NCI-H82 (cell line): ENCODE measurements at regions not wholly inside any gene's neighbourhood (a gene's known extent, or its start where the extent isn't known, plus 50 kb on each side); places are given as distances from the start of the nearest gene placed in this dataset.
"Not testable (repeated sequence)": the region's sequence is repeated elsewhere in the genome, so short reads cannot be mapped to it uniquely, and the experiment has no call there.

Experiments
- DNase-seq: peaks from one replicate; lab custom pipeline; 2025; lab: John Stamatoyannopoulos, UW

DNA sequence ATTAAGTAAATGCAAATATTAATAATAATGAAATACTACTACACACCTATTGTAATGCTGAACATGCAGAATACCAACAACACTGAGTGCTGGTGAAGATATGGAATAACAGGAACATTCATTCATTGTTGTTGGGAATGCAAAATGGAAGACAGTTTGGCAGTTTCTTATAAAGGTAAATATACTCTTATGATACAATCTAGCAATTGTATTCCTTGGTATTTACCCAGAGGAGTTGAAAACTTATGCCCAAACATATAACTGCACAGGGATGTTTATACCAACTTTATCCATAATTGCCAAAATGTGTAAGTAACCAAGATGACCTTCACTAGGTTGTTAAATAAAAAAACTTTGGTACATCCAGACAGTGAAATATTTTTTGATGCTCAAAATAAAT, 636.8 kb downstream of the PRR16 start:
- DNase-seq: no peak

DNA sequence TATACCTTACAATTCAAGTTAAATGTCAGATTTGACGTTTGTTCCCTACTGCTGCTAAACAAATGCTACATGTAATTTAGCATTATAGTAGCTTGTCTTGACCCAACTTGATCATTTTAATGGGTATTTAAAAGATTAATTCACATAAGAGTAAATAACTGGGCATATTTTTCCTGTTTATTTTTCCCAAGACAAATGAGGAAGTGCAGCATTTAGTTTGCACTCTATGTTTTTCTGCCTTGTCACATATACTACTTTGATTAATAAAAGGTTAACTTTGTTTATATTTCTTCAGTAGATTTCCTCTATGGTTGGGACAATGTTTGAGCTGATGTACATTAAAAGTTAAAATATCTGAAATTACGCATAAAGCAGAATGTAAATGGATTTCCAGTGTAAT, 641.8 kb downstream of the PRR16 start:
- DNase-seq: no peak

DNA sequence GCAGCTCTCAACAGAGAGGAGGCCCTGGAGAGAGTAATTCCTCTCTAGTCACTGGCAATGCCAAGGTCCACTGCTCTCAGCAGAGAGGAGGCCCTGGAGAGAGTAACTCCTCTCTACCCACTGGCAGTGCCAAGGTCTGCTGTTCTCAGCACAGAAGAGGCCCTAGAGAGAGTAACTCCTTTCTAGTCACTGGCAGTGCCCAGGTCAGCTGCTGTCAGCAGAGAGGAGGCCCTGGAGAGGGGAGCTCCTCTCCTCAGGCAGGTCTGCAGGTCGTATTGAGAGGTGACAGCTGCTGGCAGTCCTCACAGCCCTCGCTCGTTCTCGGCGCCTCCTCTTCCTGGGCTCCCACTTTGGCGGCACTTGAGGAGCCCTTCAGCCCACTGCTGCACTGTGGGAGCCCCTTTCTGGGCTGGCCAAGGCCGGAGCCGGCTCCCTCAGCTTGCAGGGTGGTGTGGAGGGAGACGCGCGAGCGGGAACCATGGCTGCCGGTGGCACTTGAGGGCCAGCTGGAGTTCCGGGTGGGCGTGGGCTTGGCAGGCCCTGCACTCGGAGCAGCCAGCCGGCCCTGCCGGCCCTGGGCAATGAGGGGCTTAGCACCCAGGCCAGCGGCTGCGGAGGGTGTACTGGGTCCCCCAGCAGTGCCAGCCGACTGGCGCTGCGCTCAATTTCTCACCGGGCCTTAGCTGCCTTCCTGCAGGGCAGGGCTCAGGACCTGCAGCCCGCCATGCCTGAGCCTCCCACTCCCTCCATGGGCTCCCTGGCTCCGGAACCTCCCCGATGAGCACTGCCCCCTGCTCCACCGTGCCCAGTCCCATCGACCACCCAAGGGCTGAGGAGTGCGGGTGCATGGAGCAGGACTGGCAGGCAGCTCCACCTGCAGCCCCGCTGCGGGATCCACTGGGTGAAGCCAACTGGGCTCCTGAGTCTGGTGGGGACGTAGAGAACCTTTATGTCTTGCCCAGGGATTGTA, 642.9 kb downstream of the PRR16 start:
- not testable (repeated sequence) for DNase-seq

DNA sequence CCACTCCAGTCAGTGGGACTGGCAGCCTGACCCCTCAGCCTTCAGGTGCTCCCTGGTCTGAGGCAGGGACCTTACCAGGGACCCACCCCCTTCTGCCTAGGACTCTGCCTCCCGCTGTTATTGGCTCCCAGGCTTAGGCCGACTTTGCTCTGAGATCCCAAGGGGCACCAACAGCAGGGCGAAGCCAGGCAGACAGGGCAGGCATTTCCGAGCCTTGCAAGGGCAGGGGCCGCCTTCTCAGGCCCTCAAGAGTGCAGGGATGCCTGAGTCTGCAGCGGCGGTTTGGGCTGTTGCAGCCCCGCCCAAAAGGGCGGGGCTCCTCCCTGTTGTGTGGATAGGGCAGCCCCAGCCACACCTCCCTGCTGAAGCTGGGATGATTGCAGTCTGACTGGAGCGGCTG, 644.6 kb downstream of the PRR16 start:
- DNase-seq: no peak

DNA sequence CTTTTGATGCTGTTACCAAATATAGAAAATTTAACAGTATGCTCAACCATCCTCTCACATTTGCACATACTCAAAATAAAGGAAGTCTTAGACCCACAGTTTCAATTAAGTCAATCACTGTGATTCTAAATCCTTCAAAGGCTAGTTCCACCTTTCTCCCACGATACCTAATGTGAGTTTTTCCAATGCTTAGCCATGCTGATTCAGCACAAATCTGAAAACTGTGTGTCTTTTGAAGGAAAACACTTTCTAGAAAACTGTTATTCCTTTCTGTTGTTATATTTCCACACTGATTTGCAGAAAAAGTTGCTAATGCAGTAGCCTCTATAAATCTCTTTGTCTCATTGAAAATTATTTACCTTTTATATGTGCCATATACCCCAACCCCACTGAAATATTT, 645.7 kb downstream of the PRR16 start:
- no peak for DNase-seq

DNA sequence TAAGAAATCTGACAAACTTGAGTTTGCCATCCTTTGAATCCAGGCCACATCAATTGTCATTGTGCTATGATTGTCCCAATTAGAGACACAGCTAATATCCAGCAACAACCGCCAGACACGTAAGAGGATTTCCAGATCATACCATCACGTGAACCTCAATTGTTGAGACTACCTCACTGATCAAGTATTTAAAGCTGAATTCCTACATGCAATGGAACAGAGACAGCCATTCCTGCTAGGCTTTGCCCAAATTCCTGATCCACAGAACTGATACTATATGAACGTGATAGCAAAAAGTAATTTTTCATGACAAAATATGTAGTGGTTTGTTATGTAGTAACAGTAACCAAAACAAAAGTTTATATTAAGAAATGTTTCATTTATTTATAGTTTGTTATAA, 657.7 kb downstream of the PRR16 start:
- DNase-seq: peak; percentile 5

DNA sequence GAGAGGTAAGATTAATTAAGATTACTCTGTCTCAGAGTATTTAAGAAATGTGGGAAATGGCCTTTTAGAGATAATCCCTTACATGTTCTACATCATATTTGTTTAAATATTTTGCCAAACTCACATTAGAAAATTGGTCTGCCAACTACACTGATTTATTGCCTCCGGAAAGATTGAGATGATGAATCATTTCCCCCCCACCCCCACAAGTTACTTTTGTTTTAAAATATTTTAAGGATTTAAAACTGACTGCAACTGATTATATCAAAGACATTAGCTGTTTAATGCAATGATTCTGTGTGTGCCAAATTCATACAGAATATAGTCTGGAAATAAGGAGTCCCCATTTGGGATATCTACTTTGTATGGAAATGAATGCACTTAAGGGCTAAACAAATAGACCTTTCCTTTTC, 674.4 kb downstream of the PRR16 start:
- no peak for DNase-seq

DNA sequence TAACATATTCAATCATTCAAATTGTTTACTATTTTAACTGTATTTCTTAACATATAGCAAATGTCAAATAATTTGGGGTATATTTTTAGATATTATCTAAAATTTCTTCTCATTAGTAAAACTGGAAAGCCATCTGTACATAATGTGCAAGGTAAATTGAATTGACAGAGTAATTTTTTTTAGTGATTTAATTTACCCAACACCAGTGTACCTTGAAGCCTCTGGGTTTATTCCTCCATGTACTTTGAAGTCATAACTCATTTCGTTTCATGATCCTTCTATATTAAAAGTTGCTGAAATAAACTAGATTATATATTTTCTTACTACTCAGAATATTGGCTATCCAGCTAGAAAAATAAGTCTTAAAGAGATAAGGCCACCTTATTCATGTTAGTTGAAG, 674.9 kb downstream of the PRR16 start:
- DNase-seq: no peak

GRCh38 chr5:121144764-121145163, 680.7 kb downstream of the PRR16 start:
- DNase-seq: no peak

- no peak for DNase-seq
Observed at GRCh38 chr5:121151534-121151933, 687.4 kb downstream of the PRR16 start.

DNA sequence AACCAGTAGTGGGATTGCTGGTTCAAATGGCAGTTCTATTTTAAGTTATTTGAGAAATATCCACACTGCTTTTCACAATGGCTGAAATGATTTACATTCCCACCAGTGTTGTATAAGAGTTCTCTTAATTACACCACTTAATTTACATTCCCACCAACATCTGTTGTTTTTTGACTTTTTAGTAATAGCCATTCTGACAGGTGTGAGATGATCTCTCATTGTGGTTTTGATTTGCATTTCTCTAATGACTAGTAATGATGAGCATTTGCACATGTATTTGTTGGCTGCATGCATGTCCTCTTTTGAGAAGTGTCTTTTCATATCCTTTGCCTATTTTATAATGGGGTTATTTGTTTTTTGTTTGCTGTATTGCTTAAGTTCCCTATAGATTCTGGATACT, 688.3 kb downstream of the PRR16 start:
- no peak for DNase-seq

- DNase-seq: no peak
Observed at GRCh38 chr5:121156565-121156964, 692.5 kb downstream of the PRR16 start.

- DNase-seq: peak; percentile 65
Observed at GRCh38 chr5:121158451-121158850, 693.2 kb upstream of the FTMT start.

- DNase-seq: no peak
Observed at GRCh38 chr5:121160591-121160990, 691.1 kb upstream of the FTMT start.

DNA sequence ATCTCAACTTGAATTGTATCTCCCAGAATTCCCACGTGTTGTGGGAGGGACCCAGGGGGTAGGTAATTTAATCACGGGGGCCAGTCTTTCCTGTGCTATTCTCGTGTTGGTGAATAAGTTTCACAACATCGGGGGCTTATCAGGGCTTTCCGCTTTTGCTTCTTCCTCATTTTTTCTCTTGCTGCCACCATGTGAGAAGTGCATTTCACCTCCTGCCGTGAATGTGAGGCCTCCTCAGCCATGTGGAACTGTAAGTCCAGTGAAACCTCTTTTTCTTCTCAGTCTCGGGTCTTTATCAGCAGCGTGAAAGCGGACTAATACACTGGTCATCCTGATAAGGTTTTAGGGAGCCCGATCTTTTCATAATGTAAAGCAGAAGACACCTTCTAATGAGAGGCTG, 687.0 kb upstream of the FTMT start:
- DNase-seq: no peak

GRCh38 chr5:121171361-121171760, 680.3 kb upstream of the FTMT start:
- no peak for DNase-seq

DNA sequence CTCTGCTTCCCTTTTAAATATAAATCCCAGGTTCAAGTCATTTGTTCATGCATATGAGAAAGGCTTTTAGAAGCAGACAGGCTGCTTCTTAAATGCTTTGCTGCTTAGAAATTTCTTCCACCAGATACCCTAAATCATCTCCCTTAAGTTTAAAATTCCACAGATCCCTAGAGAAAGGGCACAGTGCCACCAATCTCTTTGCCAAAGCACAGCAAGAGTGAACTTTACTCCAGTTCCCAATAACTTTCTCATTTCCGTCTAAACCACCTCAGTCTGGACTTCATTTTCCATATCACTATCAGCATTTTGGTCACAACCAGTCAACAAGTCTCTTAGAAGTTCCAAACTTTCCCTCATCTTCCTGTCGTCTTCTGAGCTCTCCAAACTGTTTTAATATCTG, 679.8 kb upstream of the FTMT start:
- no peak for DNase-seq

- DNase-seq: no peak
Observed at GRCh38 chr5:121174351-121174750, 677.3 kb upstream of the FTMT start.

DNA sequence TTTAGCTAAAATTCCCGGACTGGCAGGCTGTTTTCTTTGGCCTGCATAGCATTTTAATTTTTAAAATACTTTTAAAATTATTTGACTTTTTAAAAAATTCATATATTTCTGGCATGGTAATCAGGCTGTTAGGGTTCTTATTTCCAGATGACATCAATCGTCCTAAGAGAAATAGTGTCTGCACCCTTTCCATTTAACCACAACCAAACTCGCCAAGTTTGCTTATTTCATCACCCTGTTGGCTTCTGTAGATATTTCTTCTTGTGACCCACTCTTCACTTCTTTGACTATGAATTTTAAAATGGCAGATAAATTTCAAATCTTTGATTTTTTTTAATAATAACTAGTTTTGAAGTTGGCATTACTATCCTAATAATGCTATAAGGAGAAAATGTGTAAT, 675.7 kb upstream of the FTMT start:
- no peak for DNase-seq

DNA sequence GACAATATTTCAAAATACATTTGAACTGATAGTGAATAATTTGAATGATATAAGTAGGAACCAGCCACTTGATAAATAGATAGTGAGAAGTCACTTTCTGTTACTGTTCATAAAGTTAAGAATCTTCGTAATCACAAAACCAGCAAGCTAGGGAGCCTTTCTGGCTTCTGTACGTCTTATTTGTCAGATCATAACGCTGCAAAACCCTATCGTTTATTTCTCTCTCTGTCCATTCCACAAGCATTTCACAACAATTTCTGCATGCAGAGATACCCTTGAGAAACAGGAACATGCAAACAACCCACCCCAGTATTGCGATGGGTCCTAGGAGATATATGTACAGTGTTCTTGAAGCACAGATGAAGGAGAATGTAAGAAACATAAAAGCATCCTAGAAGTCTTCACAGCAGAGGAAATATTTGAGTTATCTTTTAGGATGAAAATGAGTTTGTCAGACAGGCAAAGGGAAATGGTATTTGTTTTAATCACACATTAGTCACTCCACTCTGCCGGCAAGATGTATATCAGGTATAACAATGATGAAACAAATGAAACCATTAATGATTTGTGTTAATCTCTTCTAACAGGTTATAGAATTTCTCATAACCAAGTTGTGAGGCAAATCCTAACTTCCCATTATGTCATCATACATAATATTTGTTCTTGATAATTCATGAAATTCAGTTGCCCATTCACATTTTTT, 668.7 kb upstream of the FTMT start:
- no peak for DNase-seq

- no peak for DNase-seq
Observed at GRCh38 chr5:121188849-121189248, 662.8 kb upstream of the FTMT start.

GRCh38 chr5:121189342-121190305, 662.1 kb upstream of the FTMT start:
- DNase-seq: peak; percentile 70
